Keratinocyte (primary cell): ENCODE measurements at regions not wholly inside any gene's neighbourhood (a gene's known extent, or its start where the extent isn't known, plus 50 kb on each side); places are given as distances from the start of the nearest gene placed in this dataset.

Experiments used
- DNase-seq: peaks from one replicate; pipeline ENCODE4 v3.0.0-alpha.2; 2011; ENCODE audit warnings: low read depth, missing footprints, low spot score
- FAIRE-seq: peaks from 2 replicates; lab custom pipeline; 2011; peaks lifted over from hg19 to GRCh38; lab: Jason Lieb, UNC
- H2AFZ ChIP-seq: 2 replicates; pipeline ENCODE4 v1.6.0; 2012; ENCODE audit warnings: low read length, control low read depth, inconsistent platforms; ENCODE audit not compliant: control insufficient read depth
- H3K27ac ChIP-seq: 2 replicates; pipeline ENCODE4 v1.5.1; 2011; ENCODE audit warnings: low read length; ENCODE audit not compliant: control insufficient read depth, insufficient read depth
- H3K27me3 ChIP-seq: 3 replicates; pipeline ENCODE4 v1.6.0; 2011; ENCODE audit warnings: low read length; ENCODE audit not compliant: control insufficient read depth, insufficient read depth; ENCODE audit errors: extremely low read depth
- H3K36me3 ChIP-seq, 2 experiments: 2 replicates in 1 of 2; 3 replicates in 1 of 2; pipeline ENCODE4 v1.5.1; 2011; ENCODE audit warnings: low read length in 2 of 2, mild to moderate bottlenecking in 1 of 2; ENCODE audit not compliant: control insufficient read depth in 2 of 2, insufficient read depth in 2 of 2; ENCODE audit errors: extremely low read depth in 1 of 2
- H3K4me1 ChIP-seq: 3 replicates; pipeline ENCODE4 v1.5.1; 2011; ENCODE audit warnings: low read length; ENCODE audit not compliant: control insufficient read depth, insufficient read depth; ENCODE audit errors: extremely low read depth
- H3K4me2 ChIP-seq: 3 replicates; pipeline ENCODE4 v1.6.0; 2011; ENCODE audit warnings: low read depth, low read length; ENCODE audit not compliant: control insufficient read depth, insufficient read depth; ENCODE audit errors: extremely low read depth
- H3K4me3 ChIP-seq, 3 experiments: fragments of 200-600 bp in 1 of 3; sonication (generic) in 1 of 3; 2 replicates in 2 of 3; 3 replicates in 1 of 3; pipeline ENCODE4 v1.5.1; 2011 to 2016; ENCODE audit warnings: low read length in 3 of 3, mild to moderate bottlenecking in 3 of 3, control low read depth in 2 of 3, inconsistent platforms in 1 of 3, low read depth in 1 of 3, mixed read lengths in 1 of 3, mixed run types in 1 of 3, moderate library complexity in 1 of 3; ENCODE audit not compliant: control insufficient read depth in 2 of 3, insufficient read depth in 2 of 3; ENCODE audit errors: extremely low read depth in 1 of 3
- H3K79me2 ChIP-seq: 2 replicates; pipeline ENCODE4 v1.6.0; 2012; ENCODE audit warnings: low read length; ENCODE audit not compliant: control insufficient read depth, insufficient read depth
- H3K9ac ChIP-seq: 3 replicates; pipeline ENCODE4 v1.6.0; 2011; ENCODE audit warnings: low read length; ENCODE audit not compliant: control insufficient read depth, insufficient read depth; ENCODE audit errors: extremely low read depth
- H3K9me1 ChIP-seq: 3 replicates; pipeline ENCODE4 v1.6.0; 2011; ENCODE audit warnings: low read length; ENCODE audit not compliant: control insufficient read depth, insufficient read depth; ENCODE audit errors: extremely low read depth
- H3K9me3 ChIP-seq: 2 replicates; pipeline ENCODE4 v1.5.1; 2012; ENCODE audit warnings: low read depth, low read length; ENCODE audit not compliant: control insufficient read depth
- H4K20me1 ChIP-seq: 3 replicates; pipeline ENCODE4 v1.6.0; 2011; ENCODE audit warnings: low read length; ENCODE audit not compliant: control insufficient read depth, insufficient read depth; ENCODE audit errors: extremely low read depth
- CTCF ChIP-seq, 3 experiments: IDR thresholded peaks in 1 of 3; conservative IDR thresholded peaks in 1 of 3; optimal IDR thresholded peaks in 1 of 3; 2 replicates in 2 of 3; 3 replicates in 1 of 3; pipeline versions ENCODE3 to v1.5.1; 2011; ENCODE audit warnings: low read length in 3 of 3, mild to moderate bottlenecking in 3 of 3, moderate library complexity in 2 of 3, control low read depth in 1 of 3, inconsistent platforms in 1 of 3; ENCODE audit not compliant: insufficient read depth in 2 of 3; ENCODE audit errors: extremely low read depth in 1 of 3
- EZH2 ChIP-seq: IDR thresholded peaks from one replicate; pipeline ENCODE4 v1.6.1; 2012; ENCODE audit warnings: inconsistent platforms, mild to moderate bottlenecking, low read length, moderate library complexity
- dilution Hi-C: fragments of 300-500 bp; cut with MboI; formaldehyde crosslinking; loops from one replicate; pipeline ENCODE4 v1.7.0; 2020; ENCODE audit warnings: low sequenced_read_pairs; ENCODE audit not compliant: extremely low pct_ligation_motif_present

- Histone ChIP-seq H3K9me1 (no peaks in the 10 kb centered on the region), H3K4me2 (no peak overlapping the region), H3K36me3 (no peaks in the 10 kb centered on the region), H3K27ac (no peak overlapping the region), H4K20me1 (no peaks in the 10 kb centered on the region), H3K9ac (no peak overlapping the region), H3K79me2 (no peaks in the 10 kb centered on the region), H3K9me3 (no peaks in the 10 kb centered on the region), H3K4me3 (no peak overlapping the region), H3K4me1 (peaks cover 16% of the 10 kb centered on the region), H3K27me3 (no peaks in the 10 kb centered on the region), H2AFZ (no peak overlapping the region)
- FAIRE-seq (no peak), DNase-seq (no peak)
- TF ChIP-seq EZH2: no peak
- TF ChIP-seq CTCF (optimal IDR thresholded peaks at IDR 0.05 in 1 of 3, IDR thresholded peaks at IDR 0.05 in 1 of 3, conservative IDR thresholded peaks at IDR 0.05 in 1 of 3; ENCODE audit: extremely low read depth in 1 of 3, insufficient read depth in 2 of 3, low read length in 3 of 3): no peak
- dilution Hi-C loops: no loop called here
These were observed 71.4 kb upstream of the BMAL1 start for GRCh38 chr11:13206086-13206640.

- Histone ChIP-seq H3K4me1 (peaks cover 16% of the 10 kb centered on the region), H4K20me1 (no peaks in the 10 kb centered on the region), H3K9me3 (no peaks in the 10 kb centered on the region), H3K36me3 (no peaks in the 10 kb centered on the region), H3K9ac (peak overlapping the region; percentile 68), H3K4me2 (peak overlapping the region; percentile 91), H3K4me3 (peak overlapping the region in 1 of 3 experiments; percentile 67), H3K79me2 (no peaks in the 10 kb centered on the region), H2AFZ (peak overlapping the region; percentile 94), H3K27me3 (no peaks in the 10 kb centered on the region), H3K27ac (no peak overlapping the region), H3K9me1 (no peaks in the 10 kb centered on the region)
- no peak for FAIRE-seq
- dilution Hi-C loops: no loop called here
- no peak for DNase-seq
- TF ChIP-seq EZH2 (no peak), CTCF (optimal IDR thresholded peaks at IDR 0.05 in 1 of 3, IDR thresholded peaks at IDR 0.05 in 1 of 3, conservative IDR thresholded peaks at IDR 0.05 in 1 of 3; ENCODE audit: extremely low read depth in 1 of 3, insufficient read depth in 2 of 3, low read length in 3 of 3) (peak in 2 of 3 experiments; percentile 50 to 51)
These were observed 70.3 kb upstream of the BMAL1 start for GRCh38 chr11:13207270-13207664.
